ENCODE measurements at regions not wholly inside any gene's neighbourhood (a gene's known extent, or its start where the extent isn't known, plus 50 kb on each side); places are given as distances from the start of the nearest gene placed in this dataset.
"Not testable (repeated sequence)": the region's sequence is repeated elsewhere in the genome, so short reads cannot be mapped to it uniquely, and the experiment has no call there.

GRCh38 chr5:136492587-136492986 is 127.2 kb upstream of the TRPC7 start:
- no peak for DNase-seq (ENCODE audit: low read depth in 2 of 2, low spot score in 1 of 2)

GRCh38 chr5:136491806-136492205 is 126.5 kb upstream of the TRPC7 start:
- DNase-seq (ENCODE audit: low read depth in 2 of 2, low spot score in 1 of 2), result no peak

GRCh38 chr5:136484808-136485325 is 119.5 kb upstream of the TRPC7 start:
- DNase-seq (ENCODE audit: low read depth in 2 of 2, low spot score in 1 of 2), result no peak

- DNase-seq (ENCODE audit: low read depth in 2 of 2, low spot score in 1 of 2), result no peak
These were observed 116.9 kb upstream of the TRPC7 start for GRCh38 chr5:136482206-136482605.

- no peak for DNase-seq (ENCODE audit: low read depth in 2 of 2, low spot score in 1 of 2)
These were observed 109.1 kb upstream of the TRPC7 start for GRCh38 chr5:136474466-136474865.

GRCh38 chr5:136467632-136468031 is 102.3 kb upstream of the TRPC7 start:
- no peak for DNase-seq (ENCODE audit: low read depth in 2 of 2, low spot score in 1 of 2)

GRCh38 chr5:136466041-136466415 is 100.7 kb upstream of the TRPC7 start:
- DNase-seq (ENCODE audit: low read depth in 2 of 2, low spot score in 1 of 2), result no peak

GRCh38 chr5:136458481-136458880 is 93.1 kb upstream of the TRPC7 start:
- no peak for DNase-seq (ENCODE audit: low read depth in 2 of 2, low spot score in 1 of 2)

- no peak for DNase-seq (ENCODE audit: low read depth in 2 of 2, low spot score in 1 of 2)
These were observed 92.2 kb upstream of the TRPC7 start for GRCh38 chr5:136457390-136458013.

- no peak for DNase-seq (ENCODE audit: low read depth in 2 of 2, low spot score in 1 of 2)
These were observed 90.1 kb upstream of the TRPC7 start for GRCh38 chr5:136455409-136455808.

GRCh38 chr5:136453986-136454758 is 88.8 kb upstream of the TRPC7 start:
- DNase-seq (ENCODE audit: low read depth in 2 of 2, low spot score in 1 of 2), result no peak

GRCh38 chr5:136453199-136453598 is 87.9 kb upstream of the TRPC7 start:
- no peak for DNase-seq (ENCODE audit: low read depth in 2 of 2, low spot score in 1 of 2)

- DNase-seq (ENCODE audit: low read depth in 2 of 2, low spot score in 1 of 2), result not testable (repeated sequence)
These were observed 82.2 kb upstream of the TRPC7 start for GRCh38 chr5:136447576-136447975.

GRCh38 chr5:136446565-136446964 is 81.2 kb upstream of the TRPC7 start:
- DNase-seq (ENCODE audit: low read depth in 2 of 2, low spot score in 1 of 2), result no peak

- DNase-seq (ENCODE audit: low read depth in 2 of 2, low spot score in 1 of 2), result not testable (repeated sequence)
These were observed 78.8 kb upstream of the TRPC7 start for GRCh38 chr5:136444099-136444498.

GRCh38 chr5:136439367-136439766 is 74.0 kb upstream of the TRPC7 start:
- DNase-seq (ENCODE audit: low read depth in 2 of 2, low spot score in 1 of 2), result no peak

GRCh38 chr5:136435946-136436543 is 70.7 kb upstream of the TRPC7 start:
- no peak for DNase-seq (ENCODE audit: low read depth in 2 of 2, low spot score in 1 of 2)

GRCh38 chr5:136434795-136435194 is 69.5 kb upstream of the TRPC7 start:
- DNase-seq (ENCODE audit: low read depth in 2 of 2, low spot score in 1 of 2), result no peak

- no peak for DNase-seq (ENCODE audit: low read depth in 2 of 2, low spot score in 1 of 2)
These were observed 67.4 kb upstream of the TRPC7 start for GRCh38 chr5:136432705-136433104.

- DNase-seq (ENCODE audit: low read depth in 2 of 2, low spot score in 1 of 2), result no peak
These were observed 64.7 kb upstream of the TRPC7 start for GRCh38 chr5:136430081-136430480.

GRCh38 chr5:136427426-136427825 is 62.1 kb upstream of the TRPC7 start:
- DNase-seq (ENCODE audit: low read depth in 2 of 2, low spot score in 1 of 2), result no peak

- no peak for DNase-seq (ENCODE audit: low read depth in 2 of 2, low spot score in 1 of 2)
These were observed 60.6 kb upstream of the TRPC7 start for GRCh38 chr5:136425921-136426320.
